GM21825 (cell line): ENCODE measurements at regions not wholly inside any gene's neighbourhood (a gene's known extent, or its start where the extent isn't known, plus 50 kb on each side); places are given as distances from the start of the nearest gene placed in this dataset.

Source experiments
- ATAC-seq: cut with Tn5 transposase; IDR thresholded peaks from one replicate; pipeline ENCODE4 v1.9.1; 2021; ENCODE audit warnings: mild to moderate bottlenecking, moderate library complexity; ENCODE audit not compliant: unreplicated experiment

DNA sequence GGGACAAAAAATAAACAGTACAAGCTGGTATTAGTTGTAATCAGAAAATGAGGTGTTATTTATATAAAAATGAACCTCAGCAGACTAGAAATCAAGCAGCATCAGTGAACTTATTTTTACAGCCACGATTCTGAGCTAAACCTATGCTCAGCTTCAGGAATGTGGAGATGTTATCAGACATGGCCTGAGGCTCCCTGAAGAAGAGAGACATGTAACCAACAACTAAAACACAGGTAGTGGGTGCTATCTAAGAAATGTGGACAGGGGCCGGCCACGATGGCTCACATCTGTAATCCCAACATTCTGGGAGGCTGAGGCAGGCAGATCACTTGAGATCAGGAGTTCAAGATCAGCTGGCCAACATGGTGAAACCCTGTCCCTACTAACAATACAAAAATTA lies 534.3 kb downstream of the VRK1 start:
- no peak for ATAC-seq

DNA sequence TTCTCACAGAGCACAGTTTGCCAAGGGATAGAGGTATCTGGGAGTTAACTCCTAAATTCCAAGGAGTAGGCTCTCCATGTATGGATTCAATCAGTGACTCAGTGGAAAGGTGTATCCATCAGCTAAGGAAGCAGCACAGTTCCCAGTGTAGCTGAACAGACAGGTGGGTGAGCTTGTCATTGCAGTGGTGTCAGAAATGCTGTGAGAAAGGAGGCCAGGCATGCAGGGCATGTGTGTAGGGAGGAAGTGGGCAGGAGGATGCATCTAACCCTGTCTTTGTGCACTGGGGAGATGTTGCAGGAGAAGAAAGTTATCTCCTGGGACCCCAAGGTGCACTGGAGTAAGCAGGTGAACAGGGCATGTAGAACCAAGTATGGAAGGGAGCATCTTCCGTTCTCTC lies 539.0 kb downstream of the VRK1 start:
- no peak for ATAC-seq

- no peak for ATAC-seq
These were observed 539.6 kb downstream of the VRK1 start for GRCh38 chr14:97336816-97337215.

GRCh38 chr14:97337267-97337666 lies 540.1 kb downstream of the VRK1 start:
- ATAC-seq, result no peak

GRCh38 chr14:97337670-97338069 lies 540.5 kb downstream of the VRK1 start:
- ATAC-seq, result no peak

- ATAC-seq, result no peak
These were observed 547.5 kb downstream of the VRK1 start for GRCh38 chr14:97344666-97345065.

DNA sequence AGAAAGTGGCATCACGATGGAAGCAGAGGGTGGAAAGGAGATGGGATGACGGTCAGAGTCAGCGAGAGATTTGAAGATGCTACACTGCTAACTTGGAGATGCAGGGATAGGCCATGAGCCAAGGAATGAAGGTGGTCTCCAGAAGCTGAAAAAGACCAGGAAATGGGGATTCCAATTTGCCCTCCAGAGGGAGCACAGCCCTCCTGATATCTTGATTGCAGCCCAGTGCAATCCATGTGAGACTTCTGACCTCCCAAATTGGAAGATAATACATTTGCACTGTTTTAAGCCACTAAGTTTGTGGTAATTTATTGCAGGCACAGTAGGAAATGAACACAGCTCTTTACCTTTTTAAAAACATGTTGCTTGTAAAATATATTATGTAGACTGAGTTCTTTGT lies 549.5 kb downstream of the VRK1 start:
- ATAC-seq, result no peak

DNA sequence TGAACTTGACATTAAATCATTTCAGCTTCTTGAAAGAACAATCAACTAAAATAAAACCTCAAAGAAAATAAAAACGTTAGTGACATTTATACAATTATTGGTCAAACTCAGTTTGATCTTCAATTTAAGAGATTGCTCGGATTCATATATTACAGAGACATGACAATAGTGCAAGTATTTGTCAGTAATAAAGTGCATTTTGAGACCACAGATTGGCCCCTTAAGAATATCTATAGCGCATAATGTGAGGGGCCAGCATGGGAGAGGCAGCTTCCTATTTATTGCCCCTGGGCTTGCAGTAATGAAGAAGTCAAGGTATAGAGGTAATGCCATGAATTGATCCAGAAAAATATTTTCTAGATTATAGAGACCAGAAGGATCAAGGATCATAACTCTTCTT lies 552.3 kb downstream of the VRK1 start:
- no peak for ATAC-seq

- no peak for ATAC-seq
These were observed 552.8 kb downstream of the VRK1 start for GRCh38 chr14:97349946-97350345.

- ATAC-seq, result no peak
These were observed 553.2 kb downstream of the VRK1 start for GRCh38 chr14:97350415-97350814.

GRCh38 chr14:97350894-97351731 lies 553.9 kb downstream of the VRK1 start:
- no peak for ATAC-seq

- ATAC-seq, result no peak
These were observed 555.9 kb downstream of the VRK1 start for GRCh38 chr14:97353102-97353501.

DNA sequence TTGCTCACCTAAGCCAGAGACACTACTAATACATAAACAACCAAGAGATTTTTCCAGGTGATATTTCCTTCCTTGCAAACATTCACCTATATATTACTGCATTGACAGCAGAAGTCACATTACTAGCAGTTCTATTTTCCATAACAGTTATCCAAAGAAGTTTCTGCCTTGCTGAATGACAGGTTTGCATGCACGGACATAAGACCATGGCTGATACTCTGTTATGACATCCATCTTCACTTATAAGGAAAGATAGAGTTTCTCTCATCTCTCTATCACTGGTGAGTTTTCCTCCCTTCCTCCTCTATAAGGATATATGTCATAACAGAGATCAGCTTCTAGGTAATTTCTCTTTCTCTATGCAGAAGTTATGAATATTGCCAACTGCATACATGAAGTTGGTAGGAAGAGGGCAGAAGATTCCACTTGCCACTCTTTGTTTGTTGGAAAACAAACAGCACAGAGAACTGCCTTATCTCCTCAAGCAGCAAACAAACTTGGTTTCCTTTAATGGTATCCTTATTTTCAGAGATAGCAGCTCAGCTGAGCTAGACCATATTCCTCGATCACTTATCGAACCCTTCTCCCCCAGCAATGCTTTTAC lies 557.0 kb downstream of the VRK1 start:
- no peak for ATAC-seq

- no peak for ATAC-seq
These were observed 562.2 kb downstream of the VRK1 start for GRCh38 chr14:97359341-97359740.

GRCh38 chr14:97361181-97361580 lies 564.0 kb downstream of the VRK1 start:
- no peak for ATAC-seq

GRCh38 chr14:97361958-97362357 lies 564.8 kb downstream of the VRK1 start:
- ATAC-seq, result no peak

- no peak for ATAC-seq
These were observed 569.2 kb downstream of the VRK1 start for GRCh38 chr14:97366400-97366799.

GRCh38 chr14:97367278-97367677 lies 570.1 kb downstream of the VRK1 start:
- ATAC-seq, result no peak

DNA sequence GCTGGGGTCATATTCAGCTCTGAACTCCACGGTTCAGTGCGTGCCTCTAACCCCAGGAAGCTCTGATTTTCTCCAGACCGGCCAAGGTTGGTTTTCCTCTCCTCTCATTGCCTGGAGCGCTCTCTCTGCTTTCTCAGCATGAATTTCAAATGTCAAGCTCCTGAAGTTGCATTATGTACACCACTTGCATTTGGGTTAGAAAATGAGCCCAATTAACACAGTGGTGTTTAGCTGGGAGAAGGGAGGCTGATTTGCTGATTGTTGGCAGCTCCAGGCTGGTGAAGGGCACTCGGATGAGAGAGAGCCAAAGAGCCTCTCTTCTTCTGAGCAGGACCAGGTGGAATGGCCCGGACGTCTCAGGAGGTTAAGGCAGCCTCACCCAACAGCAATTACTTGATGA lies 570.9 kb downstream of the VRK1 start:
- no peak for ATAC-seq

DNA sequence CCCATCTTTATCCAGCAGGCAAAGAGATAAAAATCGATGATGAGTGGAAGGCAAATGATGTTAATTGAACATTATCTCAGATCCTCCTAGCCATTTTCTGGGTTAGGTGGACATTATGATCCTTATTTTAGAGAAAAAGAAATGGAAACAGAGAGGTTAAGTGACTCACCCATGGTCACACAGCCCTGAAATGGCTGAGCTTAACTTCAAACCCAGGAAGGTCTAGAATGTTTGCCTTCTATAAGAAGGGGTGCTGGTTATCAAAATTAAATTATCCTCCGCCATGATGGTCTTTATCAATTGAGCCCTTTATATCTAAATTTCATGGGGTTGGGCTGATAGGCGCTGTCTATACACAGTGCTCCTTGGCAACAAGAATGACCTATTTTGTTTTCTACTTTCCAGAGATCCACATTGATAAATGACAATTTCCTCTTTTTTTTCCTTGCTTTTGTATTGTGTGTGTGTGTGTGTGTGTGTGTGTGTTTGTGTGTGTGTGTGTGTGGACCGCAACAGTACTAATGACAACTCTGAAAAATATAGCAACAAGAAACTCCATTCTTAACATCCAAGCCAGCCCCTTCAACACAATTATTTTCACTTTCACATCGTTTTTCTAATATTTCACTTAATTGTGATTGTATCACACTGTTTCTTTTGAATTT lies 571.9 kb downstream of the VRK1 start:
- ATAC-seq, result no peak

- no peak for ATAC-seq
These were observed 572.7 kb downstream of the VRK1 start for GRCh38 chr14:97369901-97370300.

- ATAC-seq, result no peak
These were observed 579.1 kb downstream of the VRK1 start for GRCh38 chr14:97376310-97376709.
